Calu3 (cell line): ENCODE measurements at regions not wholly inside any gene's neighbourhood (a gene's known extent, or its start where the extent isn't known, plus 50 kb on each side); places are given as distances from the start of the nearest gene placed in this dataset.

Experiments
- BruUV-seq: library from RNA; stranded (reverse); fragments of 400-500 nt; replicated peaks from 2 replicates; lab custom pipeline; 2021; lab: Mats Ljungman, UMichigan
- CTCF ChIA-PET: fragments of 300-600 bp; sonication (Branson Sonifier 250); formaldehyde crosslinking; loops from one replicate; lab custom pipeline; 2022; ENCODE audit warnings: antibody characterized with exemption; lab: Charles Lee
- DNase-seq: peaks from one replicate; pipeline ENCODE4 v3.0.0; 2022
- H3K27ac Mint-ChIP-seq: one replicate; pipeline ENCODE4 v1.8.0; 2022; ENCODE audit warnings: mixed read lengths; ENCODE audit not compliant: unreplicated experiment
- H3K27me3 Mint-ChIP-seq: one replicate; pipeline ENCODE4 v1.8.0; 2022; ENCODE audit warnings: mixed read lengths; ENCODE audit not compliant: unreplicated experiment
- H3K36me3 Mint-ChIP-seq: one replicate; pipeline ENCODE4 v1.8.0; 2022; ENCODE audit warnings: mild to moderate bottlenecking, moderate library complexity, mixed read lengths; ENCODE audit not compliant: insufficient read depth, unreplicated experiment
- H3K4me1 Mint-ChIP-seq: one replicate; pipeline ENCODE4 v1.8.0; 2022; ENCODE audit warnings: mild to moderate bottlenecking, low read depth, mixed read lengths; ENCODE audit not compliant: unreplicated experiment
- H3K4me3 Mint-ChIP-seq: one replicate; pipeline ENCODE4 v1.8.0; 2022; ENCODE audit warnings: mild to moderate bottlenecking, low read depth, moderate library complexity, mixed read lengths; ENCODE audit not compliant: unreplicated experiment
- H3K9me3 Mint-ChIP-seq: one replicate; pipeline ENCODE4 v1.8.0; 2022; ENCODE audit warnings: low read depth, mixed read lengths; ENCODE audit not compliant: unreplicated experiment
- CTCF ChIP-seq: fragments of 200-600 bp; IDR thresholded peaks from one replicate; pipeline ENCODE4 v1.8.0; 2022; ENCODE audit warnings: antibody characterized with exemption; ENCODE audit not compliant: unreplicated experiment
- intact Hi-C: fragments of 100-400 bp; cut with micrococcal nuclease; formaldehyde crosslinking; loops from one replicate; pipeline ENCODE4 v1.10.0; 2022; ENCODE audit not compliant: unreplicated experiment

DNA sequence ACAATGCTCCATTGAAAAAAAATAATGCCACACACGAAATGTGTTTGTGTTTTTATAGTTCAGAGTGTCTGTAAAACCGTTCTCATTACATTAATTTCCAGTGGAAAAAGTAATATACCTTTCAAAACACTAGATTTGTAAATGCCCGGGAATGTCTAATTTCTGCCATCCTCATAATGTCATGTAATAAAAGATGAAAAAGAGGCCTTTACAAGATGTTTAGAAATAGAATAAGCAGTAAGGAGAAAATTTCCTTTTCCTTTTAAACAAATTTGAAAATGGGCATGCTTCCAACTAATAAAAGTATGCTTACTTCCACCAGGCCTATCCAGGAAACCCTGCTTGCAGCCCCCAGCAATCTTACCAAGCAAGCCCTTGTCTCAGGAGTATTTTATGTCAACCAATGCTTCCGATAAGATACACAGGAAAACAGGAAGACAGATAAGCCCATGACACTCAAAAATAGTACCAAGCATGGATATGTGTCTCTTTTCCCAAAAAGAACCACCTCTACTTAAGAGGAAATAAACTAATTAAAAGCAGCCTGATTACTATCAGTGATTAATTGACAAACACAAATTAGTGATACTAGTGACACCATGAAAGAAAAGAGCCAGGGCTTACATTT is 894.7 kb upstream of the INTU start:
- H3K4me1 Mint-ChIP-seq, result no peaks in the 10 kb centered on the region
- intact Hi-C loops, result no loop called here

DNA sequence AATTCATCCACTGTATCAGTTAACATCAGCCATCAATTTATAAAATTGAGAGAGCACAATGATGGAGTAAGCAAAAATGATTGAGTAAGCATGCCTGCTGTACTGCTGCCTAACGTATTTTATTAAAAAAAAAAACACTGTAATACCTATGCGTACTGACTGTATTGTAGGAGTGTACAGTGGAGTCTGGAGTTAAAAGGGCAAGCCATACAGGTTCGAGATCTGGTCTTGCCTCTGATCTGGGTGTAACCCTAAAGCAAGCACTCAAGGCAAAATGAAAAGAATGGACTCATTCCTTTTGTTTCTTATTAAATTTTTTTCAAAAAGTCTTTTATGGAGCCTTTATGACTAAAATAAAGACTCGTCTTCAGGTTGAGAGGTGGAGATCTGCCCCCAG is 894.2 kb upstream of the INTU start:
- H3K36me3 Mint-ChIP-seq, result no peaks in the 10 kb centered on the region
- no peaks in the 10 kb centered on the region for H3K9me3 Mint-ChIP-seq
- no peaks in the 10 kb centered on the region for H3K27me3 Mint-ChIP-seq
- CTCF ChIA-PET, result no interaction called here
- BruUV-seq, result no TSS peak
- intact Hi-C loops, result no loop called here
- H3K27ac Mint-ChIP-seq, result no peak overlapping the region
- no peak for DNase-seq
- no peaks in the 10 kb centered on the region for H3K4me1 Mint-ChIP-seq
- H3K4me3 Mint-ChIP-seq, result no peak overlapping the region
- TF ChIP-seq CTCF, result no peak

More for the DNA sequence above, 894.7 kb upstream of the INTU start:
- no peaks in the 10 kb centered on the region for H3K9me3 Mint-ChIP-seq
- CTCF ChIA-PET, result no interaction called here
- no peaks in the 10 kb centered on the region for H3K27me3 Mint-ChIP-seq
- TF ChIP-seq CTCF, result no peak
- H3K27ac Mint-ChIP-seq, result no peak overlapping the region
- H3K36me3 Mint-ChIP-seq, result no peaks in the 10 kb centered on the region
- no peak overlapping the region for H3K4me3 Mint-ChIP-seq
- no TSS peak for BruUV-seq
- DNase-seq, result no peak

GRCh38 chr4:126738926-126739325 is 893.8 kb upstream of the INTU start:
- Mint-ChIP-seq H3K27me3 (no peaks in the 10 kb centered on the region), H3K27ac (no peak overlapping the region), H3K4me1 (no peaks in the 10 kb centered on the region), H3K4me3 (no peak overlapping the region), H3K36me3 (no peaks in the 10 kb centered on the region), H3K9me3 (no peaks in the 10 kb centered on the region)
- DNase-seq, result no peak
- no TSS peak for BruUV-seq
- CTCF ChIA-PET, result no interaction called here
- intact Hi-C loops, result no loop called here
- no peak for TF ChIP-seq CTCF

DNA sequence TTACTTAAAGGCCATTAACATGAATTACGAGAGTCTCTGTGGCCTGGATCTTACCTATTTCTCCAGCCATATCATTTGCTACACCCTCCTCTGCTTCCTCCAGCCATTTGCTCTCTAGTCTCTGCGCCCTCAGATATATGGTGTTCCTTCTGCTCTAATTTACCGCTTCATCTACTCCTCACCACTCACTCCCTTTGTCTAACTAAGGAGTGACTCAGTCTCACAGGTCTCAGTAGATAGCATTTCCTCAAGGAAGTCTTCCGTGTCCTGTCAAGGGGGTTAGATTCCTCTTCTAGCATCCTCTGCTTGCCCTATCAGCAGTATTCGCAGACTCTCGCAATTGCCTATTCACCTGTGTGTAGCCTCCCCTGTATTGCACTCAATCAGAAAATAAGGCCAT is 892.1 kb upstream of the INTU start:
- intact Hi-C loops, result no loop called here
- H3K9me3 Mint-ChIP-seq, result no peaks in the 10 kb centered on the region
- BruUV-seq, result no TSS peak
- H3K27me3 Mint-ChIP-seq, result no peaks in the 10 kb centered on the region
- H3K4me3 Mint-ChIP-seq, result no peak overlapping the region
- H3K36me3 Mint-ChIP-seq, result no peaks in the 10 kb centered on the region
- DNase-seq, result no peak
- H3K27ac Mint-ChIP-seq, result no peak overlapping the region
- CTCF ChIA-PET, result no interaction called here
- no peak for TF ChIP-seq CTCF
- no peaks in the 10 kb centered on the region for H3K4me1 Mint-ChIP-seq
